PC-3 (cell line): ENCODE measurements at regions not wholly inside any gene's neighbourhood (a gene's known extent, or its start where the extent isn't known, plus 50 kb on each side); places are given as distances from the start of the nearest gene placed in this dataset.

Source experiments
- ATAC-seq: fragments of 200-7000 bp; cut with Tn5 transposase; 2 replicates; pipeline ENCODE4 v1.9.1; 2020; ENCODE audit warnings: mild to moderate bottlenecking, moderate library complexity
- BruUV-seq: library from RNA; stranded (reverse); fragments of 400-500 nt; replicated peaks from 2 replicates; lab custom pipeline; 2021; lab: Mats Ljungman, UMichigan
- CTCF ChIA-PET: fragments of 300-600 bp; sonication (Branson Sonifier 250); formaldehyde crosslinking; loops from one replicate; lab custom pipeline; 2022; ENCODE audit warnings: antibody characterized with exemption; lab: Charles Lee
- POLR2A ChIA-PET: fragments of 300-600 bp; sonication (Branson Sonifier 250); formaldehyde crosslinking; loops from one replicate; lab custom pipeline; 2022; ENCODE audit warnings: antibody characterized with exemption; ENCODE audit not compliant: unreplicated experiment; lab: Charles Lee
- DNase-seq: peaks from one replicate; pipeline ENCODE4 v3.0.0-alpha.2; 2015
- H2AFZ ChIP-seq: fragments of 300-600 bp; sonication (generic); 2 replicates; pipeline ENCODE4 v1.6.0; 2016; ENCODE audit warnings: antibody characterized with exemption, low read length
- H3F3A ChIP-seq: fragments of 300-600 bp; sonication (generic); one replicate; pipeline ENCODE4 v1.6.0; 2017; ENCODE audit warnings: antibody characterized with exemption, low read length, control low read depth, mild to moderate bottlenecking; ENCODE audit not compliant: unreplicated experiment
- H3K27ac ChIP-seq: fragments of 300-600 bp; sonication (generic); 2 replicates; pipeline ENCODE4 v1.5.1; 2016; ENCODE audit warnings: mild to moderate bottlenecking, low read length
- H3K27me3 ChIP-seq: fragments of 300-600 bp; sonication (generic); 2 replicates; pipeline ENCODE4 v1.6.1; 2016; ENCODE audit warnings: low read length, mixed read lengths
- H3K36me3 ChIP-seq: fragments of 300-600 bp; sonication (generic); 2 replicates; pipeline ENCODE4 v1.6.1; 2016; ENCODE audit warnings: low read depth, mixed run types, low read length, mixed read lengths
- H3K4me1 ChIP-seq: fragments of 300-600 bp; sonication (generic); 2 replicates; pipeline ENCODE4 v1.5.1; 2016; ENCODE audit warnings: low read length; ENCODE audit not compliant: insufficient read depth
- H3K4me2 ChIP-seq: fragments of 300-600 bp; sonication (generic); 2 replicates; pipeline ENCODE4 v1.6.0; 2016; ENCODE audit warnings: low read length
- H3K4me3 ChIP-seq: fragments of 300-600 bp; sonication (generic); 2 replicates; pipeline ENCODE4 v1.5.1; 2016; ENCODE audit warnings: mild to moderate bottlenecking, low read length, mixed read lengths
- H3K79me2 ChIP-seq: fragments of 300-600 bp; sonication (generic); 2 replicates; pipeline ENCODE4 v1.6.1; 2017; ENCODE audit warnings: low read length, mixed read lengths
- H3K9ac ChIP-seq: fragments of 300-600 bp; sonication (generic); 2 replicates; pipeline ENCODE4 v1.6.0; 2016; ENCODE audit warnings: mild to moderate bottlenecking, low read length
- H3K9me2 ChIP-seq: fragments of 300-600 bp; sonication (generic); replicated peaks from 2 replicates; pipeline ENCODE4 v1.6.1; 2016; ENCODE audit warnings: mixed run types, low read length, mixed read lengths
- H3K9me3 ChIP-seq: fragments of 300-600 bp; sonication (generic); 2 replicates; pipeline ENCODE4 v1.6.1; 2016; ENCODE audit warnings: low read length, mixed read lengths
- H4K20me1 ChIP-seq: fragments of 300-600 bp; sonication (generic); 2 replicates; pipeline ENCODE4 v1.6.1; 2016; ENCODE audit warnings: low read length, mixed read lengths
- CTCF ChIP-seq: fragments of 300-600 bp; sonication (generic); conservative IDR thresholded peaks from 2 replicates; pipeline ENCODE4 v1.5.1; 2017; ENCODE audit warnings: antibody characterized with exemption, low read depth, mild to moderate bottlenecking, low read length
- EZH2 ChIP-seq: fragments of 300-600 bp; sonication (generic); IDR thresholded peaks from one replicate; pipeline ENCODE4 v1.6.1; 2017; ENCODE audit warnings: antibody characterized with exemption, mild to moderate bottlenecking, low read length; ENCODE audit not compliant: unreplicated experiment
- EZH2phosphoT487 ChIP-seq: fragments of 300-600 bp; sonication (generic); IDR thresholded peaks from 2 replicates; pipeline ENCODE4 v1.6.1; 2018; ENCODE audit warnings: mild to moderate bottlenecking, antibody characterized with exemption, low read length, borderline replicate concordance
- intact Hi-C: fragments of 100-400 bp; cut with micrococcal nuclease; formaldehyde crosslinking; loops from 2 replicates; pipeline ENCODE4 v1.9.0; 2023

GRCh38 chr10:125554753-125555152 lies 128.2 kb downstream of the TEX36 start:
- no peaks in the 10 kb centered on the region for H3F3A ChIP-seq
- BruUV-seq: no TSS peak
- no peaks in the 10 kb centered on the region for H3K4me1 ChIP-seq
- TF ChIP-seq CTCF: no peak
- no peak for TF ChIP-seq EZH2phosphoT487
- TF ChIP-seq EZH2: no peak
- no peak overlapping the region for H2AFZ ChIP-seq
- CTCF ChIA-PET: no interaction called here
- intact Hi-C loops: no loop called here
- H4K20me1 ChIP-seq: no peaks in the 10 kb centered on the region
- H3K9me2 ChIP-seq: no peaks in the 10 kb centered on the region
- H3K79me2 ChIP-seq: no peaks in the 10 kb centered on the region
- no peaks in the 10 kb centered on the region for H3K9me3 ChIP-seq
- DNase-seq (no peak), ATAC-seq (no peak)
- peaks cover 69% of the 10 kb centered on the region for H3K27me3 ChIP-seq
- H3K4me3 ChIP-seq: no peak overlapping the region
- no peaks in the 10 kb centered on the region for H3K36me3 ChIP-seq
- POLR2A ChIA-PET: no interaction called here
- no peak overlapping the region for H3K9ac ChIP-seq
- H3K27ac ChIP-seq: no peak overlapping the region
- no peak overlapping the region for H3K4me2 ChIP-seq

DNA sequence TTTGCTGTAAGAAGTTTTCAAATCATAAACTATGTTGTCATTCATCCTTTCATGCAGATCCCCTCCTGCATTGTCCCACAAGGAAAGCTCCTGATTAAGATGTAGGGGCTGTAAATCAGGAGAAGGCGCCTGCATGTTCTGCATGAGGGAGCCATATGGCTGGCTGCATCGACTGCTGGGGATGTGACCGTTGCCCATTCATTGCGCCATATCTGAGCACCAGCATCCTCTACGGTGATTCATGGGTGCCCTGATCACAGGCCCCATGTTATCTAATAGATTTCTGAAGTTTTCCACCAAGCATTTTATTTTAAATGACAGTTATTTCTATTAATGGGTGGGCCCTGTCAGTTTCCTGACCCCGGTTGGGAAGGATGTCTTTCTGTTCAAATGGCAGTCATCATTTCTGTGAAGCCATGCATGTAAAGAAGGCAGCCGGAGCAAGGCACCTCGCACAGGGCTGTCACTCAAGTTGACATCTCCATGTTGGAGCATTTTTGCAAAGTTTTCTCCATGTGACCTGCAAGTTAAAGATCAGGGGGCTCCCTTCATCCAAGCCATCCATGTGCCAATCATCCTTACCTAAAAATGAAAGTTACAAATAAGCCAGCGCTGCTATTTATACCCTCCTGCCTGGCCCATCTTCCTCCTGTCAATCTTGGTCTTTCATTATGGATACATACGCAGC lies 128.8 kb downstream of the TEX36 start:
- Histone ChIP-seq H3F3A (no peaks in the 10 kb centered on the region), H3K9me3 (no peaks in the 10 kb centered on the region), H3K79me2 (no peaks in the 10 kb centered on the region), H3K4me1 (no peaks in the 10 kb centered on the region), H3K36me3 (no peaks in the 10 kb centered on the region), H3K27me3 (peaks cover 68% of the 10 kb centered on the region), H3K9ac (no peak overlapping the region), H3K4me3 (no peak overlapping the region), H3K27ac (no peak overlapping the region), H3K4me2 (no peak overlapping the region), H3K9me2 (no peaks in the 10 kb centered on the region), H4K20me1 (no peaks in the 10 kb centered on the region), H2AFZ (no peak overlapping the region)
- CTCF ChIA-PET: no interaction called here
- DNase-seq (no peak), ATAC-seq (no peak)
- TF ChIP-seq EZH2 (no peak), EZH2phosphoT487 (no peak), CTCF (no peak)
- intact Hi-C loops: no loop called here
- BruUV-seq: no TSS peak
- POLR2A ChIA-PET: no interaction called here

DNA sequence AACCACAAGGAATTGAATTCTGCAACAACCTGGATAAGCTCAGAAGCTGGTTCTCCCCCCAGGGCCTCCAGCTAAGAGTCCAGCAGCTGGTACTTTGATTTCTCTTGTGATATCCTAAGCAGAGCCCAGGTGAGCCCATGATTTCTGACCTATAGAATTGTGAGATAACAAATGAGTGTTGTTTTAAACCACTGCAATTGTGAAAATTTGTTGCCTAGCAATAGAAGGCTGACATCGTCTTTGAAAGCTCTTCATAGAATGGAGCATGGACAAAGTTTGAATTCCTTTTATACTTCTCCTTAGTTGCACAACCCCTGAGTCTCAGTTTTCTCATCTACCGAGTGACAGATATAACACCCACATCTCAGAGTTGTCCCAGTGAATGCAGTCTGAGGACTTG lies 129.9 kb downstream of the TEX36 start:
- POLR2A ChIA-PET: no interaction called here
- Histone ChIP-seq H3K4me2 (no peak overlapping the region), H3K4me1 (no peaks in the 10 kb centered on the region), H3K4me3 (no peak overlapping the region), H3K27me3 (peaks cover 70% of the 10 kb centered on the region), H3K9me2 (no peaks in the 10 kb centered on the region), H3K36me3 (no peaks in the 10 kb centered on the region), H3K9ac (no peak overlapping the region), H4K20me1 (no peaks in the 10 kb centered on the region), H3K9me3 (no peaks in the 10 kb centered on the region), H3F3A (no peaks in the 10 kb centered on the region), H2AFZ (no peak overlapping the region), H3K79me2 (no peaks in the 10 kb centered on the region), H3K27ac (no peak overlapping the region)
- DNase-seq: no peak
- no peak for ATAC-seq
- intact Hi-C loops: no loop called here
- CTCF ChIA-PET: no interaction called here
- BruUV-seq: no TSS peak
- no peak for TF ChIP-seq CTCF
- no peak for TF ChIP-seq EZH2phosphoT487
- no peak for TF ChIP-seq EZH2
